GM03348 (cell line): ENCODE measurements at regions not wholly inside any gene's neighbourhood (a gene's known extent, or its start where the extent isn't known, plus 50 kb on each side); places are given as distances from the start of the nearest gene placed in this dataset.

Experiments used
- DNase-seq: peaks from one replicate; pipeline ENCODE4 v3.0.0; 2012; ENCODE audit warnings: low spot score

- DNase-seq: no peak
Measured at GRCh38 chr3:76900596-76900995, 139.3 kb upstream of the ROBO2 start.

GRCh38 chr3:76908156-76908555, 131.7 kb upstream of the ROBO2 start:
- no peak for DNase-seq

DNA sequence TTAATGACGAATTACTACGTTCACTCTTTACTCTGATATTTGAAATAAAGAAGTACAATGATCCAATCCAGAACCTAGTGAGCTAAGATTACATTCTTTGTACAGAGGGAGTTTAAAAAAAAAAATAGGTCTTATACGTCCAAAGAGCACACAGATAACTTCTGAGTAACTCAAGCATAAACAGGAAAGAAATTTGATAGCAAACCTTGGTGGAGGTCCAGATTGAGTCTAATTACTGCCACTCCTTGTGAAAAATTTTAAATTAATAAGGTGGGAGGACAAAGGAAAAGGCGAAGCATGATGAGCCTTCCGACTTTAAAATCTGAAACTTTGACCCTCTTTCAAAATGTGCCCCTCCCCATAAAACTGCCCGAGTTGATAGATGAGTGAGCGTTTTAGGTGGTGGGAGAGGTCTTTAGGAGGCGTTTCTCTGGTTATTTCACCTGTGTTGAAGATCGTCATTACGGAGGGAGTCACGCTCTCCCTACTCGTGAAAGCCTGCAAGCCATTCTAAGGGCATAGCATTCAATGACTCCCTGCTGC, 127.0 kb upstream of the ROBO2 start:
- no peak for DNase-seq

GRCh38 chr3:76917436-76917835, 122.5 kb upstream of the ROBO2 start:
- DNase-seq: no peak

DNA sequence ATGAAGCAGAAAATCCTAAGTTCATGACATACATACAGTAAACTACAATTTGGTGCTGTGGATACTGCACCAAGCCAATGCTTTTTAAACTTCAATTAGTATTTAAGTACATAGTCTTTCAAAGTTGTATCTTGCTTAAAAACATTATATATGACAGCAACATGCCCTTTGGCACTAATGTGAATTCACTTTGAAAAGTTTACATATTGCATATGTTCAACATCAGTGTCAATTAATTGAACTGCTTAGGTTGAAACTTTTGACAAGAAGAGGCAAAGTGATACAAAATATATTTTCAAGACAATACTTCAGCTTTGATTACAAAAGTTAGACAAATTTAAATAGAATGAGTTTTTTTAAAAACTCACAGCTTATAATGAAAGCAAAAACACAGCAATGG, 119.4 kb upstream of the ROBO2 start:
- no peak for DNase-seq

- no peak for DNase-seq
Measured at GRCh38 chr3:76923485-76923884, 116.4 kb upstream of the ROBO2 start.

DNA sequence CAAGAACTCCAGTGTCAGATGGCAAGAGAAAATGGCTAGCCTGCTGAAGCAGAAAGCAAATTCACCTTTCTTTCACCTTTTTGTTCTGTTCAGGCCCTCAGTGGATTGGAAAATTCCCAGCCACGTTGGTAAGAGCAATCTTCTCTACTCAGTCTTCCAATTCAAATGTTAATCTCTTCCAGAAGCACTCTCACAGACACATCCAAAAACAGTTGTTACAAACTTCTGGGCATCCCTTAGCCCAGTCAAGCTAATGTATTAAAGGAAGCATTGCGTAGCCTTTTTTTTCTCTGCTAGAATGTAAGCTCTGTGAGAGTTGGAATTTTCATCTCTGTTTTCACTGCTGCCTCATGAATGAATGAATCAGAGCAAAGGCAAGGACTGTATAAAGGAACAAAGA, 109.2 kb upstream of the ROBO2 start:
- no peak for DNase-seq

DNA sequence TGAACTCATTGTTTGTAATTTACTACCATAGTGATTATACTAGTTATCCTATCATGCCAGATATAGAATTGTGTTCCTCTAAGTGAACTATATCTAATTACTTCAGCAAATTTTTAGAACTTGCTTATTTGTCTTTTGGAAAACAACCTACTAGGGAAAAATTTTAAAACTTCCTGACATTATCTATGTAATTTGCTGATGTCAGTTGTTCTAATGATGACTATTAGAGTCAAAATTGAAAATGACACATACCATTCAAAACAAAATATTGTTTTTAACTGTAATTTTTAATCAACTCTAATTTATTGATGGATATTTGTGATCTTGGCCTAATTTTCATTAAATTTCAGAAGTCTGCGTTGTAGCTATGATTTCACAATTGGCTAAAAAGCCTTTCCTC, 106.7 kb upstream of the ROBO2 start:
- no peak for DNase-seq

DNA sequence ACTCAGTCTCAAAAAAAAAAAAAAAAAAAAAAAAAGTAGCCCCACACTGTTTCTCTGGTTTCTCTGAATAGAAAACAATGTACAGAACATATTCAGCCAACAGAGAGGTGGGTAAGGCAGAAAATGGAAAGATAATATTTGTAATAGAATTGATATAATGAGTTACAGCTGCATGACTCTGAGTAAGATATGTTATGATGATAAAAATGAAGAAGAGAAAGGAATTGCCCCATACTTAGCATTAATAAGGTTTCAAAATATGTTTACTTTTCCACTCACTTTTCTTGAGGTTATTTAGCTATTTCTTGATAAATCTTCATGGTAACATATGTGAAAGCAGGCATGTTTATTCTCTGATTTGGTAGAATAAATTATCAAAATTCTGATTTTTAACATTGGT, 100.9 kb upstream of the ROBO2 start:
- no peak for DNase-seq

DNA sequence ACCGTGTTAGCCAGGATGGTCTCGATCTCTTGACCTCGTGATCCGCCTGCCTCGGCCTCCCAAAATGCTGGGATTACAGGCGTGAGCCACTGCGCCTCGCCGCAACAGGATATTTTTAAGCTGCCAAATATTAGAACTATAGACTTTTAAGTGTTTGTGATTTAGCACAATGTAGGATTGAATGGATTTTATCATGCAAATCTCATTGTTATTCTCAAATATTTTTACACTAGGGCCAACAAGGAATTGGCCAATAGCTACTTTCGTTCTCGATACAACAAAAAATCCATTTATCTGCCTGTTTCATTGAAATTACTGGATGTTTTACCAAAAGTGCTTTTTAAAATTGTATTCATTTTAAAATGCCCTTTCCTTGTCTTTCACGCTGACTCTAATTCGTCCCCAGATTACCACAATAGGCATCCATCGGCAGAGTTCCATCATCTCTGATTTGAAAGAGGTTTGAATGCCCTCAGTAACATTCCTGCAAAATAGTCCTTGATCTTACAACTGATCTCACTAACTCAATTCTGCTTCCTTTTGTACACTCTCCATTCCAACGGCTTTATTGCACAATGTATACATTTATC, 99.6 kb upstream of the ROBO2 start:
- DNase-seq: no peak

DNA sequence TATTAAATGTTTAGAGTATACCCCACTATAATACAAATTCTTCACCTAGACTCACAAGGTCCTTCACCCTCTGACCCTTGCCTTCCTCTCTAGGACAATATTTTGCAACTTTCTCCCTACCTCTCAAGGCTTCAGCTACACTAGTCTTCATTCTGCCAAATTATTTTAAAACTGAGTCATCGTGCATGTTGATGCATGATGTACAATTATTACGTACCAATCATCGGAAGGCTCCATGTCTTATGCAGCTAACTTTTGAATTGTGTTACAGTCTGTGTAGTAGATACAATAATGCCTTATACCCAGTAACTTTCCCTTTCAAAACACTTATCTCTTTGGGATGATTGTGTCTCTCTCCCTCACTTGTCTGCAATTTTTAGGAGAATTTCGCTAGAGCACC, 98.5 kb upstream of the ROBO2 start:
- DNase-seq: no peak

DNA sequence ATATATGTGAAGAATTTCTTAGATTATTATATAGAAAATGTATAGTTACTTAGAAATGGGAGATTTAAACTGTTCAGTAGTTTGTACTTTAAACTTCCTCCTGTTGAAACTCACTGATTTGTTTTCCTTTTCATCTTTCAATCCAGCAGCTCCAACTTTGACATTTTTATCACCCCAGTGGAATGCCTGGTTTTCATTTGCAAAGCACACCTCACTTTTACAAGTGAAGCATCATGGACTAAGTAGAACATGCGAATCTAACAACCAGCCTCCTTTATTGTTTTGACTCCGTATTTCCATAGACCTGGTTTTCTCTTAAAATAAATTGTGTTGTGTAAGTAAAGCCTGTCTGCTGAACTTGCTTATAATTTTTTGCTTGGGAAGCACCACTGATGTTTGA, 97.8 kb upstream of the ROBO2 start:
- no peak for DNase-seq

GRCh38 chr3:76943058-76943457, 96.8 kb upstream of the ROBO2 start:
- DNase-seq: no peak

- no peak for DNase-seq
Measured at GRCh38 chr3:76943671-76944070, 96.2 kb upstream of the ROBO2 start.

GRCh38 chr3:76949033-76949432, 90.9 kb upstream of the ROBO2 start:
- no peak for DNase-seq

GRCh38 chr3:76949462-76949861, 90.4 kb upstream of the ROBO2 start:
- DNase-seq: no peak

GRCh38 chr3:76950590-76950989, 89.3 kb upstream of the ROBO2 start:
- DNase-seq: no peak

DNA sequence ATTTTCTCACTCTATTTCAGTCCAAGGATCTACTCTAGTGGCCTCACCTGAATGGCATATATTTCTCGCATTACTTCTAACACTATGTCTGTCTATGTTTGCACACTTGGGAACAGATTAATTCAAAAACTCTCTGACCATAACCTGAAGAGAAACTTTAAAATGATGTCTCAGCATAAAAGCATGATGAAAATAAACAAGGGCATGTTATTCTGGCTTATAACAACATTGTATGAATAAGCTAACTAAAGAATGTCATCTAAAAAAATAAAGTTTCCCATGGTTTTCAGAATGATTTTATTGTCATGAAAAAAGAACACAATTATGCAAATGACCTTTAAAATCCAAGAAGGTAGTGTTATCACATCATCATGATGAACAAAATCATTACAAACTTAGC, 85.5 kb upstream of the ROBO2 start:
- DNase-seq: no peak

- no peak for DNase-seq
Measured at GRCh38 chr3:76958274-76958673, 81.6 kb upstream of the ROBO2 start.

DNA sequence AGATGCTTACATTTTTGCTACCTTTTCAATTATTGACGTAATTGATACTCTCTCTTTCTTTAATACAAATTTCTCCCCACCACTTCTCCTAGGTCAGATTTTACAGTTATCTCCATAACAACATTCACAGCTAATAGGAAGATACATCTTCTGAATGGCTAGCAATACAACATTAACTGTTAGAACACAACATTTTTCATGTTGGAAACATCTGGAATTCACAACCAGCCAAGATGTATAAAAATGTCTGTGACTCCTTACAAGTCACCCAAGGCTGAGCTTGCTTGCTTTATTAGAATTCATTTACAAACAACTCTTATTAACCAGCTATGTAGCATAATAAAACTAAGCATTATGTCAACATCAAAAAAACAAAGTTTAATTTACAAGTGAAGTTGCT, 81.0 kb upstream of the ROBO2 start:
- no peak for DNase-seq

DNA sequence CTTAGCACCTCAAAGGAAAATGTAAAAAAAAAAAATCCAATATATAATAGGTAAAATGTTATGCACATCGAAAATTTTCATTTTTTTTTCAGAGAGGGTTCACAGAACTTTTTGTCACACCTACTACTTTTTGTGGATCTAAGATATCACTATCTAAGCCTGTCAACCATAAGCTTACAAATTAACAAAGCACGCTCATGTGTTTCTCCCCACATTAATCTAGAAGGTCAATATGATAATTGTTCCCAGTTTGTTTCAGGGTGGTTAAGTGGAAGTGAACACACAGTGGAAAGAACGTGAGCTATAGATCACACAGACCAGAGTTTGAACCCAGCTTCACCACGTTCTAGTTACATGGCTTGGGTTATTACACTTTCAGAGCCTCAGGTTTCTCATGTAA, 78.6 kb upstream of the ROBO2 start:
- no peak for DNase-seq

- no peak for DNase-seq
Measured at GRCh38 chr3:76965122-76965725, 74.7 kb upstream of the ROBO2 start.

- no peak for DNase-seq
Measured at GRCh38 chr3:76969471-76969870, 70.4 kb upstream of the ROBO2 start.

DNA sequence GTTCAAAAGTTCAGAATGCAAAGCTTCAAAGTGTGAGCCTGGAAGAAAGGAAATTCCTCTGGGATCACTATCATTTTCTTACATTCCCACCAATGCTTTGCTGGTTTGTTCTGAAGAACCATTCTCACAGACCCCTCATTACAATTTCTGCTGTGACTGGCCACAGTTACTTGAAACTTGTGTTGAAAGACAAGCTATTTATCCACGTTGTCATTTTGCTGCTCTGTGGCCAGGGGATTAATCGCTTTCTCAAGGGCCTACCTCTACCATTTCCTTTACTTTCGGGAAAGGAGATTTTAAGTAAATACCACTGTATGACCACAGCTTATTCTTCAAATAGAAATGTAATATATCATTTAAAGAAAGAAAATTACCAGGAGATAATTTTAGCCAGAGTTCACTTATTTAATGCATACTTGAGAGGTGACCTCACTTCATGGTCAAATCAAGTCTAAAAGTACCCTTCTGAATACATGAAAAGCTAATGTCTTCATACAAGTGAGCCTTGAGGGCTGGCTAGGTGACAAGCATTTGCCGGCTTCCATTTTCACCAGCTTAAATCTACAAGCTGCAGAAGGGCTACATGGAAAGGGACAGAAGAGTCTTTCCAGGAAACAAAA, 69.8 kb upstream of the ROBO2 start:
- DNase-seq: no peak
